Astrocyte of the spinal cord (primary cell): ENCODE measurements at regions not wholly inside any gene's neighbourhood (a gene's known extent, or its start where the extent isn't known, plus 50 kb on each side); places are given as distances from the start of the nearest gene placed in this dataset.

Experiments used
- DNase-seq: peaks from one replicate; pipeline ENCODE4 v3.0.0; 2011; ENCODE audit warnings: low read depth, low spot score
- H3K4me3 ChIP-seq: 2 replicates; pipeline ENCODE4 v1.5.1; 2011; ENCODE audit warnings: low read depth, mild to moderate bottlenecking, low read length, moderate library complexity
- CTCF ChIP-seq: IDR thresholded peaks from 2 replicates; pipeline ENCODE4 v1.5.1; 2012; ENCODE audit warnings: low read depth, mild to moderate bottlenecking, low read length, inconsistent platforms
- in situ Hi-C: cut with HindIII; loops from 2 replicates; pipeline ENCODE4 v1.10.0; 2017; ENCODE audit warnings: low sequenced_read_pairs

DNA sequence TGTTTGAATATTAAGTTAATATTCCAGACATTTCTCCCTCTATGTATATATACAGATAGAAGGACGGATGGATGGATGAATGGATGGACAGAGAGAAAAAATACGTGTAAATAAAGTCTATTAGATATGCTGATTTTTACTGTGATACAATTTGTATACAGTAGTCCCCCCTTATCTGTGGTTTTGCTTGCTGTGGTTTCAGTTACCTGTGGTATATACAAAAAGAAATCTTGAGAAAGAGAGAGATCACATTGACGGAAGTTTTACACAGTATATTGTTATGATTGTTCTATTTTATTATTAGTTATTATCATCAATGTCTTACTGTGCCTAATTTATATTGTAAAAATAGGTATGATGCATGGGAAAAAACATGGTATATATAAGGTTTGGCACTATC is 290.2 kb downstream of the UTRN start:
- in situ Hi-C loops = no loop called here
- no peak overlapping the region for H3K4me3 ChIP-seq
- no peak for DNase-seq
- no peak for TF ChIP-seq CTCF

DNA sequence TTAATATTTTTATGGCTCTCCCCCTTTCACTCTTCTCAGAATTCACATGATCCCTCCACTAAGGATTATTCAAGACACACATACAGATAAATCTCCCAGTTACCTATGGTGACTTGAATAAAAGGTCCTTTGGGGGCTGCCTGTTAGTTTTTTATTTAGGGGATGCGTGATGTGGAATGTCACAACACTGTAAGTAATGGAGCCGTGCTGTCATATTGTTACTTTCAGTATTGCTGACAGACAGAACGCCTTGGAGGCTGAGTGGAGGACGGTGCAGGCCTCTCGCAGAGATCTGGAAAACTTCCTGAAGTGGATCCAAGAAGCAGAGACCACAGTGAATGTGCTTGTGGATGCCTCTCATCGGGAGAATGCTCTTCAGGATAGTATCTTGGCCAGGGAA is 291.7 kb downstream of the UTRN start:
- H3K4me3 ChIP-seq = no peak overlapping the region
- in situ Hi-C loops = no loop called here
- no peak for TF ChIP-seq CTCF
- no peak for DNase-seq

DNA sequence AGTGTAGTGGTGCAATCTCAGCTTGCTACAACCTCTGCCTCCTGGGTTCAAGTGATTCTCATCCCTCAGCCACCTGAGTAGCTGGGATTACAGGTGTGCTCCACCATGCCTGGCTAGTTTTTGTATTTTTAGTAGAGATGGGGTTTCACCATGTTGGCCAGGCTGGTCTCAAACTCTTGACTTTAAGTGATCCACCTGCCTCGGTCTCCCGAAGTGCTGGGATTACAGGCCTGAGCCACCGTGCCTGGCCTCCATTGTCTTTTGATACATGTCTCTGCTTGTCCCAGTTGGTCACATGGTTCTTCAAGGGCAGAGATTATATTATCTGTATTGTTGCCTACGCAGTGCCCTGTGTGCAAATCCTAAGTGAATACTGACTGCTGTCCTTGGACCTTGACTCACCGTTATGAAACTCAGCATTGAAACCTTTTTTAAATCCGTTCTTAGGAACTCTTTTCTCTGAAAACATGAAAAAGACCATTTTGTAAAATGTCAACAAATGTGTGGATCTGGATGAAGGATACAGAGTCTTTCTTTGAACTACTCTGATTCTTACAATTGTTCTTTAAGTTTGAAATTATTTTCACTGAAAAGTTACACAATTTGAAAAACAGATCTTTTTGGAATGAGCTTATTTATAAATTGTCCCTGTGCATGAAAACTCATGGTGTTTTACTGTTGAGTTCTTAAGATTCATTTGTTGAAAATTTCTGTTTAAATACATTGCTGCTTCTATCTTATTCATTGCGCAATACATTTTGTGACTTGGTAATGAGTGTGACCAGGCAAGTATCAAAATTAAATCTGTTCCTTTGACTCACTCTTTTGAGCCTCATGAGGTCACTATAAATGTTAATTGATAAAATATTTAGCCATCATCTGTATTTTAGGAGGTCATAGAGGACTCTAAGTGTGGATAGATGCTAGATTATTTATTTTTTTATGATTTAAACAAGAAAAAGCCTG is 293.5 kb downstream of the UTRN start:
- TF ChIP-seq CTCF = no peak

DNA sequence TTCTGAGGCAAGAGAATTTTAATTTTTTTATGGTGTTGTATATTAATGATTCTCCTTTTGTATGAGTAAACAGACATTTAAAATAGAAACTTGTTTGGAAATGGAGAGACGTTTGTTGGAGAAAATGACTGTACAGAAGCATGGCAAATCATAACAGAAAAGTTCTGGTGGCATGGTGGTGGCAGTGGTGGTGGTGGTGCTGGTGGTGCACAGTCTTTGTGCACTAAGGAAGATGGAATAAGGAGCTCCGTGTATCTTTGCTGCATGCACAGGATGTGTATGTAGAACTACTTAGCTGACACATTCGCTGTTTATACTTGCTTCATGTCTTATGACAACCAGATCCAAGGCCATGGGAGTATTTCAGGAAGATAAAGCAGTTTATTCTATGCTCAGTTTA is 294.9 kb downstream of the UTRN start:
- TF ChIP-seq CTCF = no peak
- DNase-seq = no peak

More for the DNA sequence above, 293.5 kb downstream of the UTRN start:
- in situ Hi-C loops = no loop called here
- no peak overlapping the region for H3K4me3 ChIP-seq
- DNase-seq = no peak

GRCh38 chr6:144580771-144581170 is 295.6 kb downstream of the UTRN start:
- DNase-seq = no peak
- in situ Hi-C loops = no loop called here
- TF ChIP-seq CTCF = no peak

More for the DNA sequence above, 294.9 kb downstream of the UTRN start:
- in situ Hi-C loops = no loop called here
- no peak overlapping the region for H3K4me3 ChIP-seq

GRCh38 chr6:144581812-144582537 is 296.8 kb downstream of the UTRN start:
- DNase-seq = peak; percentile 46
- no peak overlapping the region for H3K4me3 ChIP-seq
- in situ Hi-C loops = no loop called here
- peak; percentile 61 for TF ChIP-seq CTCF

More at GRCh38 chr6:144580771-144581170, 295.6 kb downstream of the UTRN start:
- no peak overlapping the region for H3K4me3 ChIP-seq
